ENCODE measurements at regions not wholly inside any gene's neighbourhood (a gene's known extent, or its start where the extent isn't known, plus 50 kb on each side); places are given as distances from the start of the nearest gene placed in this dataset.

DNA sequence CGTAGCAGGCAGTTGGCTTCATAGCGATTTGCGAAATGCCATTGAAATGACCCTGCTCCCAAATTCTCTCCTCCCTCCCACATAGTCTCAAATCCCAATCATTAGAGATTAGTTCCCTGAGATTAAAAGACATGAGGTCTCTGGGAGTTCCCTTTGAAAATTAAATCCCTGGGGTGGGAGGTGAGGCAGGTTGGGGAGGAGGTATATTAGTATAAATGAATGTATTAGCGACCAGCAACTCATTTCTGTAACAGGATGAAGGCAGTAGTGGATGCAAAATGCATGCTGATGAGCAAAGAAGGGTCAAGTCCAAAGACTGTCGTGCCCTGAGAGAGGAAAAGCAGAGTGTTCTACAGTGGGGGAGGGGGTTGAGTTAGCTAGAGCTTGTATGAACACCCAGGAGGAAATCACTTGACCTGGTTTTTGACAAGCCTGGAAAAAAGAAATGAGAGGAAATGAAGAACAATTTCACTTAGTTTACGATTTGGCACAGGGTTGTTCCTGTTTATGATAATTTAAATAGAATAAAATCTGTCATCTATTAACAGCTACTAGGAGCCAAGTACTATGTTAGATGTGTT is 79.6 kb upstream of the MTPN start:
- Histone ChIP-seq H3K27me3 (ENCODE audit: insufficient read depth, low read depth) (no peaks in the 10 kb centered on the region), H3K27ac (no peak overlapping the region), H3K36me3 (ENCODE audit: low read depth) (no peaks in the 10 kb centered on the region), H3K79me2 (ENCODE audit: low read depth) (no peaks in the 10 kb centered on the region), H4K20me1 (ENCODE audit: insufficient read depth) (no peaks in the 10 kb centered on the region), H3K4me3 (no peak overlapping the region), H3K9me2 (ENCODE audit: insufficient read depth) (no peaks in the 10 kb centered on the region), H2AFZ (no peak overlapping the region), H3K9me3 (ENCODE audit: insufficient read depth, low read depth) (no peaks in the 10 kb centered on the region), H3K4me2 (no peak overlapping the region), H3K4me1 (replicated peaks; ENCODE audit: insufficient read depth) (no peaks in the 10 kb centered on the region), H3F3A (ENCODE audit: insufficient read depth, low read depth) (no peaks in the 10 kb centered on the region)
- BruUV-seq (replicated peaks) = no TSS peak
- POLR2A ChIA-PET (ENCODE audit: unreplicated experiment) = no interaction called here
- no peak for DNase-seq
- TF ChIP-seq EZH2 (IDR thresholded peaks at IDR 0.05; ENCODE audit: low read depth) = no peak
- TF ChIP-seq, protein P1, sequence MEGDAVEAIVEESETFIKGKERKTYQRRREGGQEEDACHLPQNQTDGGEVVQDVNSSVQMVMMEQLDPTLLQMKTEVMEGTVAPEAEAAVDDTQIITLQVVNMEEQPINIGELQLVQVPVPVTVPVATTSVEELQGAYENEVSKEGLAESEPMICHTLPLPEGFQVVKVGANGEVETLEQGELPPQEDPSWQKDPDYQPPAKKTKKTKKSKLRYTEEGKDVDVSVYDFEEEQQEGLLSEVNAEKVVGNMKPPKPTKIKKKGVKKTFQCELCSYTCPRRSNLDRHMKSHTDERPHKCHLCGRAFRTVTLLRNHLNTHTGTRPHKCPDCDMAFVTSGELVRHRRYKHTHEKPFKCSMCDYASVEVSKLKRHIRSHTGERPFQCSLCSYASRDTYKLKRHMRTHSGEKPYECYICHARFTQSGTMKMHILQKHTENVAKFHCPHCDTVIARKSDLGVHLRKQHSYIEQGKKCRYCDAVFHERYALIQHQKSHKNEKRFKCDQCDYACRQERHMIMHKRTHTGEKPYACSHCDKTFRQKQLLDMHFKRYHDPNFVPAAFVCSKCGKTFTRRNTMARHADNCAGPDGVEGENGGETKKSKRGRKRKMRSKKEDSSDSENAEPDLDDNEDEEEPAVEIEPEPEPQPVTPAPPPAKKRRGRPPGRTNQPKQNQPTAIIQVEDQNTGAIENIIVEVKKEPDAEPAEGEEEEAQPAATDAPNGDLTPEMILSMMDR (conservative IDR thresholded peaks at IDR 0.05) = no peak
- CTCF ChIA-PET = no interaction called here
- intact Hi-C loops (cut with micrococcal nuclease; ENCODE audit: unreplicated experiment) = no loop called here

DNA sequence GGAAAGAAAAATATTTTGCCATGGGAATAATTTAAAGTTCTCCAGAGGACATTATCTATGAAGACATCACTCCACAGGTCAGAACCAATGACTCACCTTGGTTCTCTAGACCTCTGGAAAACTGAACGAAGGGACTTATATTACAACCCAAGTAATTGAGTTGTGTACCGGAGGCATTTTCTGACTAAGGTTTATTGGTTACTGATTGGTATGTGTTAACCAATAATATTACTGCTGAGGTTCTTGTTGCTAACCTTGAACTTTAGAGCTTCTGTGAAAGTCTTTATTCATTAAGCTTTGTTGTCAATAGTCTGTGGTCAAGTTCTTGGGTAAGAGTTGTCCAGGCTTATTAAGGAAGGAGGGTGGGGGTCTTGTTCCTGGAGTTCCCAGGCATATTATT is 78.1 kb upstream of the MTPN start:
- no peaks in the 10 kb centered on the region for H3K79me2 ChIP-seq (ENCODE audit: low read depth)
- H3K4me1 ChIP-seq (replicated peaks; ENCODE audit: insufficient read depth) = no peaks in the 10 kb centered on the region
- H3K27me3 ChIP-seq (ENCODE audit: insufficient read depth, low read depth) = no peaks in the 10 kb centered on the region
- H3K4me3 ChIP-seq = no peak overlapping the region
- H3K36me3 ChIP-seq (ENCODE audit: low read depth) = no peaks in the 10 kb centered on the region
- no peaks in the 10 kb centered on the region for H4K20me1 ChIP-seq (ENCODE audit: insufficient read depth)
- no peak overlapping the region for H2AFZ ChIP-seq
- no peak for DNase-seq
- no peak overlapping the region for H3K27ac ChIP-seq
- H3F3A ChIP-seq (ENCODE audit: insufficient read depth, low read depth) = no peaks in the 10 kb centered on the region
- CTCF ChIA-PET = interaction anchor here (0.6 kb wide), 1 partner anchor 97 kb away, joined by 23 read pairs; no protein-coding TSS in a partner anchor
- H3K9me3 ChIP-seq (ENCODE audit: insufficient read depth, low read depth) = no peaks in the 10 kb centered on the region
- TF ChIP-seq, protein P1 (conservative IDR thresholded peaks at IDR 0.05) = no peak
- no peak for TF ChIP-seq EZH2 (IDR thresholded peaks at IDR 0.05; ENCODE audit: low read depth)
- no peak overlapping the region for H3K4me2 ChIP-seq
- BruUV-seq (replicated peaks) = no TSS peak
- no peaks in the 10 kb centered on the region for H3K9me2 ChIP-seq (ENCODE audit: insufficient read depth)
- intact Hi-C loops (cut with micrococcal nuclease; ENCODE audit: unreplicated experiment) = no loop called here
- POLR2A ChIA-PET (ENCODE audit: unreplicated experiment) = no interaction called here

GRCh38 chr7:136053689-136054485 is 76.7 kb upstream of the MTPN start:
- Histone ChIP-seq H3F3A (ENCODE audit: insufficient read depth, low read depth) (no peaks in the 10 kb centered on the region), H3K79me2 (ENCODE audit: low read depth) (no peaks in the 10 kb centered on the region), H3K4me3 (no peak overlapping the region), H3K9me2 (ENCODE audit: insufficient read depth) (no peaks in the 10 kb centered on the region), H4K20me1 (ENCODE audit: insufficient read depth) (no peaks in the 10 kb centered on the region), H3K9me3 (ENCODE audit: insufficient read depth, low read depth) (no peaks in the 10 kb centered on the region), H3K36me3 (ENCODE audit: low read depth) (no peaks in the 10 kb centered on the region), H3K4me2 (no peak overlapping the region), H3K27me3 (ENCODE audit: insufficient read depth, low read depth) (no peaks in the 10 kb centered on the region), H3K27ac (no peak overlapping the region), H2AFZ (no peak overlapping the region), H3K4me1 (replicated peaks; ENCODE audit: insufficient read depth) (no peaks in the 10 kb centered on the region)
- ChIA-PET POLR2A (ENCODE audit: unreplicated experiment) (interaction anchor here (0.6 kb wide), 1 partner anchor 809 kb away, joined by 3 read pairs; no protein-coding TSS in a partner anchor), CTCF (no interaction called here)
- no peak for DNase-seq
- TF ChIP-seq EZH2 (IDR thresholded peaks at IDR 0.05; ENCODE audit: low read depth) = no peak
- TF ChIP-seq, protein P1 (conservative IDR thresholded peaks at IDR 0.05) = no peak
- intact Hi-C loops (cut with micrococcal nuclease; ENCODE audit: unreplicated experiment) = no loop called here
- no TSS peak for BruUV-seq (replicated peaks)

Measured in PC-9 (cell line).